Thyroid gland (tissue), 4 donors: ENCODE measurements at regions not wholly inside any gene's neighbourhood (a gene's known extent, or its start where the extent isn't known, plus 50 kb on each side); places are given as distances from the start of the nearest gene placed in this dataset.

Source experiments
- DNase-seq, 2 donors: peaks; one replicate each; pipeline ENCODE4 v3.0.0-alpha.2; 2019
- H3K27ac ChIP-seq, 3 donors: fragments of 200-600 bp; sonication (generic); 1 replicate in 2 of 3; 2 replicates in 1 of 3; pipeline ENCODE4 v1.5.1; 2016 to 2019; ENCODE audit warnings: mild to moderate bottlenecking in 1 of 3, moderate library complexity in 1 of 3
- H3K27me3 ChIP-seq: fragments of 200-600 bp; sonication (generic); one replicate; pipeline ENCODE4 v1.5.1; 2019
- H3K36me3 ChIP-seq, 2 donors: fragments of 200-600 bp; sonication (generic); one replicate each; pipeline ENCODE4 v1.5.1; 2016 to 2019
- H3K4me1 ChIP-seq, 2 donors: fragments of 200-600 bp; sonication (generic); one replicate each; pipeline ENCODE4 v1.5.1; 2017 to 2019
- H3K4me3 ChIP-seq, 3 donors: fragments of 200-600 bp; sonication (generic); replicated peaks in 1 of 3; 1 replicate in 2 of 3; 2 replicates in 1 of 3; pipeline ENCODE4 v1.5.1; 2016; ENCODE audit warnings: mild to moderate bottlenecking in 1 of 3
- H3K9me3 ChIP-seq: fragments of 200-600 bp; sonication (generic); one replicate; pipeline ENCODE4 v1.5.1; 2017
- CTCF ChIP-seq, 6 experiments: fragments of 200-600 bp in 3 of 6; fragments of 450-650 bp in 3 of 6; sonication (generic) in 3 of 6; IDR thresholded peaks; one replicate each; pipeline ENCODE4 v1.5.1; 2016 to 2019; ENCODE audit warnings: antibody characterized with exemption in 6 of 6, mild to moderate bottlenecking in 2 of 6, inconsistent platforms in 1 of 6, moderate library complexity in 1 of 6
- POLR2A ChIP-seq, 2 donors: fragments of 450-650 bp; IDR thresholded peaks; one replicate each; pipeline ENCODE4 v1.6.1; 2017; ENCODE audit warnings: antibody characterized with exemption in 2 of 2, mild to moderate bottlenecking in 2 of 2, moderate library complexity in 1 of 2
- WGBS, 2 donors: methylation state at CpG; one replicate each; pipeline ENCODE4 v1.1.5; 2017; 5-methylcytosine and 5-hydroxymethylcytosine counted together
- intact Hi-C: fragments of 100-400 bp; cut with DNase I; formaldehyde crosslinking; loops from one replicate; pipeline ENCODE4 v1.15.1; 2023

- Histone ChIP-seq H3K4me3 (no peak overlapping the region), H3K9me3 (no peaks in the 10 kb centered on the region), H3K36me3 (no peaks in the 10 kb centered on the region), H3K27me3 (no peaks in the 10 kb centered on the region), H3K4me1 (no peaks in the 10 kb centered on the region), H3K27ac (no peak overlapping the region)
- no peak for DNase-seq
- WGBS, 2 donors: 91 to 94% methylated on average over 3 of the region's 3 CpGs
- TF ChIP-seq POLR2A (IDR thresholded peaks at IDR 0.05) (no peak), CTCF (IDR thresholded peaks at IDR 0.05) (no peak)
- intact Hi-C loops: no loop called here
Measured at GRCh38 chr19:30817965-30818567, 445.9 kb downstream of the ZNF536 start.

DNA sequence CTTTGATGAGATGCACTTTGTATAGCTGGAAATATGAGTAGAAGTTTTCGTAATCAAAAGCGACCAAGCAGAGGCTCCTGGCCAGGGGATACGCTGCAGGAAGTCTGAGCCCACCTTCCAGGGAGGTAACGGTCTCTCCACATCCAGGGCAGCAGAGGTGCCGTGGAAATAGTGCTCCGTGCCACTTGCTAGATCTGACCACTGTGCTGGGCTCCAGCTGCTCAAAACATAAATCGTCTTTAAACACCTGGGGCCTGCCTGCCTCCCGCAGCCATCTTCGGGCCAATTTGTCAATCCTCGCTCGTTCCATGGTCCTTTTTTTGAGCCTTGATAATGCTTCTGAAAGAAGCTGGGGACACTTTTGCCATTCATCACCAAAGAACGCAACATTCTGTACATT, 445.0 kb downstream of the ZNF536 start:
- intact Hi-C loops: no loop called here
- WGBS, 2 donors: 88 to 90% methylated on average over 12 of the region's 12 CpGs
- Histone ChIP-seq H3K9me3 (no peaks in the 10 kb centered on the region), H3K27me3 (no peaks in the 10 kb centered on the region), H3K4me3 (no peak overlapping the region), H3K36me3 (no peaks in the 10 kb centered on the region), H3K27ac (no peak overlapping the region), H3K4me1 (peaks cover 0 to 2% of the 10 kb centered on the region in 2 donors)
- TF ChIP-seq CTCF (IDR thresholded peaks at IDR 0.05) (no peak), POLR2A (IDR thresholded peaks at IDR 0.05) (no peak)
- no peak for DNase-seq

- H3K4me1 ChIP-seq: peaks cover 0 to 12% of the 10 kb centered on the region in 2 donors
- intact Hi-C loops: no loop called here
- no peaks in the 10 kb centered on the region for H3K9me3 ChIP-seq
- H3K4me3 ChIP-seq: no peak overlapping the region
- H3K27ac ChIP-seq: no peak overlapping the region
- no peaks in the 10 kb centered on the region for H3K27me3 ChIP-seq
- H3K36me3 ChIP-seq: no peaks in the 10 kb centered on the region
- TF ChIP-seq CTCF (IDR thresholded peaks at IDR 0.05) (no peak), POLR2A (IDR thresholded peaks at IDR 0.05) (no peak)
- no peak for DNase-seq
Measured at GRCh38 chr19:30815889-30816580, 443.9 kb downstream of the ZNF536 start.

- Histone ChIP-seq H3K27me3 (no peaks in the 10 kb centered on the region), H3K27ac (no peak overlapping the region), H3K36me3 (no peaks in the 10 kb centered on the region), H3K4me3 (no peak overlapping the region), H3K9me3 (no peaks in the 10 kb centered on the region), H3K4me1 (peaks cover 0 to 14% of the 10 kb centered on the region in 2 donors)
- 44 to 59% methylated on average over 7 to 8 of the region's 8 CpGs for WGBS, 2 donors
- no peak for DNase-seq
- TF ChIP-seq CTCF (IDR thresholded peaks at IDR 0.05): no peak
- no peak for TF ChIP-seq POLR2A (IDR thresholded peaks at IDR 0.05)
- intact Hi-C loops: no loop called here
Measured at GRCh38 chr19:30812099-30812678, 440.0 kb downstream of the ZNF536 start.
